SK-N-SH (cell line): ENCODE measurements at regions not wholly inside any gene's neighbourhood (a gene's known extent, or its start where the extent isn't known, plus 50 kb on each side); places are given as distances from the start of the nearest gene placed in this dataset.

Experiments
- CTCF ChIA-PET: fragments of 300-600, 350-600 bp; formaldehyde crosslinking; extraction: SDS; loops from one replicate; lab custom pipeline; 2021; lab: Yijun Ruan, JAX
- POLR2A ChIA-PET: fragments of 350-600 bp; sonication (Branson Sonifier 250); formaldehyde crosslinking; extraction: SDS; loops from one replicate; lab custom pipeline; 2020; ENCODE audit warnings: antibody characterized with exemption, inconsistent platforms; lab: Yijun Ruan, JAX
- DNase-seq: peaks from one replicate; pipeline ENCODE4 v3.0.0; 2012
- H2AFZ ChIP-seq: fragments of 200-600 bp; sonication (generic); 2 replicates; pipeline ENCODE4 v1.8.1; 2016; ENCODE audit warnings: antibody characterized with exemption, mild to moderate bottlenecking, low read depth
- H3F3A ChIP-seq: fragments of 200-600 bp; sonication (generic); replicated peaks from 2 replicates; pipeline ENCODE3; 2016; ENCODE audit warnings: antibody characterized with exemption, mild to moderate bottlenecking; ENCODE audit not compliant: insufficient read depth
- H3K27ac ChIP-seq, 2 experiments: fragments of 200-500 bp in 1 of 2; fragments of 200-600 bp in 1 of 2; sonication (Bioruptor generic) in 1 of 2; sonication (generic), shearing (Covaris generic) in 1 of 2; 2 replicates each; pipeline versions ENCODE4 v1.5.1 to v1.6.1; 2014 to 2016; ENCODE audit warnings: low read depth in 2 of 2, inconsistent platforms in 1 of 2, low read length in 1 of 2, mild to moderate bottlenecking in 1 of 2, mixed read lengths in 1 of 2
- H3K27me3 ChIP-seq: fragments of 200-600 bp; sonication (generic), shearing (Covaris generic); 2 replicates; pipeline ENCODE4 v1.6.1; 2016; ENCODE audit warnings: mixed run types; ENCODE audit not compliant: insufficient read depth
- H3K36me3 ChIP-seq, 2 experiments: fragments of 200-500 bp in 1 of 2; fragments of 200-600 bp in 1 of 2; sonication (Bioruptor generic) in 1 of 2; sonication (generic) in 1 of 2; replicated peaks in 1 of 2; 2 replicates each; pipeline versions ENCODE3 to v1.5.1; 2014 to 2016; ENCODE audit warnings: low read length in 1 of 2, mild to moderate bottlenecking in 1 of 2; ENCODE audit not compliant: insufficient read depth in 2 of 2, control insufficient read depth in 1 of 2
- H3K4me1 ChIP-seq, 2 experiments: fragments of 200-500 bp in 1 of 2; fragments of 200-600 bp in 1 of 2; sonication (Bioruptor generic) in 1 of 2; sonication (generic), shearing (Covaris generic) in 1 of 2; 2 replicates each; pipeline versions ENCODE4 v1.5.1 to v1.6.1; 2014 to 2016; ENCODE audit warnings: low read depth in 1 of 2, low read length in 1 of 2, mixed run types in 1 of 2; ENCODE audit not compliant: insufficient read depth in 2 of 2, control insufficient read depth in 1 of 2
- H3K4me2 ChIP-seq: fragments of 200-600 bp; sonication (generic), shearing (Covaris generic); 2 replicates; pipeline ENCODE4 v1.6.1; 2017; ENCODE audit warnings: mixed run types
- H3K4me3 ChIP-seq, 2 experiments: fragments of 200-500 bp in 1 of 2; fragments of 200-600 bp in 1 of 2; sonication (Bioruptor generic) in 1 of 2; sonication (generic), shearing (Covaris generic) in 1 of 2; 2 replicates each; pipeline versions ENCODE4 v1.5.1 to v1.8.1; 2014 to 2016; ENCODE audit warnings: low read depth in 2 of 2, inconsistent platforms in 1 of 2, low read length in 1 of 2, mild to moderate bottlenecking in 1 of 2, mixed read lengths in 1 of 2, moderate library complexity in 1 of 2
- H3K79me2 ChIP-seq: fragments of 200-600 bp; sonication (generic); 2 replicates; pipeline ENCODE4 v1.8.1; 2017; ENCODE audit warnings: mild to moderate bottlenecking; ENCODE audit not compliant: insufficient read depth
- H3K9ac ChIP-seq: fragments of 200-600 bp; sonication (generic); 2 replicates; pipeline ENCODE4 v1.6.1; 2017; ENCODE audit warnings: mixed run types
- H3K9me2 ChIP-seq: fragments of 200-600 bp; sonication (generic); 2 replicates; pipeline ENCODE4 v1.6.1; 2017; ENCODE audit warnings: mixed run types
- H3K9me3 ChIP-seq: fragments of 200-600 bp; sonication (generic); 2 replicates; pipeline ENCODE4 v1.6.1; 2017; ENCODE audit warnings: mixed run types, mild to moderate bottlenecking, moderate library complexity
- H4K20me1 ChIP-seq: fragments of 200-600 bp; sonication (generic); 2 replicates; pipeline ENCODE4 v1.6.1; 2017; ENCODE audit warnings: mild to moderate bottlenecking, mixed run types; ENCODE audit not compliant: insufficient read depth
- CHD2 ChIP-seq: fragments of 150-350 bp; IDR thresholded peaks from 2 replicates; pipeline ENCODE4 v1.6.1; 2018; ENCODE audit warnings: low read length; ENCODE audit not compliant: partially characterized antibody
- EZH2phosphoT487 ChIP-seq: fragments of 200-600 bp; sonication (generic); IDR thresholded peaks from 2 replicates; pipeline ENCODE4 v1.6.1; 2017; ENCODE audit warnings: low read depth, mixed run types, mild to moderate bottlenecking, antibody characterized with exemption, moderate library complexity, borderline replicate concordance
- FOSL2 ChIP-seq: IDR thresholded peaks from 2 replicates; pipeline ENCODE4 v1.4.0; 2012; ENCODE audit warnings: low read depth, mild to moderate bottlenecking, moderate library complexity, borderline replicate concordance
- FOXM1 ChIP-seq: IDR thresholded peaks from 2 replicates; pipeline ENCODE4 v1.4.0; 2012; ENCODE audit warnings: low read depth, mild to moderate bottlenecking
- GABPA ChIP-seq: IDR thresholded peaks from 2 replicates; pipeline ENCODE4 v1.4.0; 2012; ENCODE audit warnings: low read depth, mild to moderate bottlenecking
- GATA2 ChIP-seq: sonication (generic); formaldehyde crosslinking; IDR thresholded peaks from 2 replicates; pipeline ENCODE4 v1.5.0; 2020; ENCODE audit warnings: mild to moderate bottlenecking, missing genetic modification reagents
- JUND ChIP-seq: IDR thresholded peaks from 2 replicates; pipeline ENCODE4 v1.4.0; 2012
- NRF1 ChIP-seq: IDR thresholded peaks from 2 replicates; pipeline ENCODE4 v1.6.1; 2012; ENCODE audit warnings: low read depth, mild to moderate bottlenecking, low read length
- POLR2AphosphoS5 ChIP-seq: IDR thresholded peaks from 2 replicates; pipeline ENCODE4 v1.6.1; 2012; ENCODE audit warnings: low read depth, low read length
- RCOR1 ChIP-seq: fragments of 150-350 bp; IDR thresholded peaks from 2 replicates; pipeline ENCODE4 v1.6.1; 2017; ENCODE audit warnings: antibody characterized with exemption, low read length
- RFX5 ChIP-seq: IDR thresholded peaks from 2 replicates; pipeline ENCODE4 v1.6.1; 2012; ENCODE audit warnings: mild to moderate bottlenecking, improper control_type of control experiment, low read length
- RXRA ChIP-seq: IDR thresholded peaks from 2 replicates; pipeline ENCODE4 v1.4.0; 2012; ENCODE audit warnings: low read depth, mild to moderate bottlenecking, borderline replicate concordance
- SMC3 ChIP-seq: IDR thresholded peaks from 2 replicates; pipeline ENCODE4 v1.6.1; 2012; ENCODE audit warnings: low read depth, low read length, improper control_type of control experiment
- TAF1 ChIP-seq: IDR thresholded peaks from 2 replicates; pipeline ENCODE4 v1.6.1; 2012; ENCODE audit warnings: low read depth, mild to moderate bottlenecking, low read length, moderate library complexity, borderline replicate concordance
- TEAD4 ChIP-seq: IDR thresholded peaks from 2 replicates; pipeline ENCODE4 v1.4.0; 2012; ENCODE audit warnings: mild to moderate bottlenecking, borderline replicate concordance; ENCODE audit not compliant: insufficient read depth
- WGBS: methylation state at CpG from one replicate; pipeline ENCODE4 v1.1.6; 2017; ENCODE audit warnings: low lambda C conversion rate; 5-methylcytosine and 5-hydroxymethylcytosine counted together
- TF ChIP-seq, protein P1 (sequence below): IDR thresholded peaks from 2 replicates; pipeline ENCODE4 v1.4.0; 2012; ENCODE audit warnings: low read depth, borderline replicate concordance
- TF ChIP-seq, protein P2 (sequence below): IDR thresholded peaks from 2 replicates; pipeline ENCODE4 v1.4.0; 2012; ENCODE audit warnings: low read depth, borderline replicate concordance
- TF ChIP-seq, protein P3 (sequence below): IDR thresholded peaks from 2 replicates; pipeline ENCODE4; 2012
- TF ChIP-seq, protein P4 (sequence below): fragments of 200-600 bp; sonication (generic); IDR thresholded peaks from 2 replicates; pipeline ENCODE4 v1.6.1; 2017; ENCODE audit warnings: antibody characterized with exemption, mild to moderate bottlenecking, moderate library complexity

DNA sequence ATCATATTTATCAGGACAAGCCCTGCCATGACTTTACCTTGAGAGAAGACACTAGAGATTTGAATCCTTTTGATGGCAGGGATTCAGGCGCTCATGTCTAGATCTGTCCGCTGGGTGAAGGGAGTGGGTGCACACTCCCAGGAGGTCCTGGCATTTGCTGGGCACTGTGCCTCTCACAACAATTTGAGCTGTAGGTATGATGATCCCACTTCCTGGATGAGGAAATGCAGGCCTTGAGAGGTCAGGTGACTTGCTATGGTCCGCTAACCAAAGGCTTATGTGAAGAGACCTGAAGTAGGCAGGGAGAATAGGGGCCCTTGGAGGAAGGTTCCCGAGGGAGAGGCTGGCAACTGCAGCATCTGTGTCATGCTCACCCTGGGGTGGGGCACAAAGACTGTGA lies 206.1 kb downstream of the HAUS1 start:
- Histone ChIP-seq H3K27me3 (no peaks in the 10 kb centered on the region), H3K4me1 (no peaks in the 10 kb centered on the region), H3K27ac (no peak overlapping the region), H3K9ac (no peak overlapping the region), H3K36me3 (no peaks in the 10 kb centered on the region), H3K4me3 (no peak overlapping the region), H3F3A (no peaks in the 10 kb centered on the region), H3K9me3 (no peaks in the 10 kb centered on the region), H3K9me2 (no peaks in the 10 kb centered on the region), H4K20me1 (no peaks in the 10 kb centered on the region), H3K79me2 (no peaks in the 10 kb centered on the region), H2AFZ (no peak overlapping the region), H3K4me2 (no peak overlapping the region)
- TF ChIP-seq, protein P1, sequence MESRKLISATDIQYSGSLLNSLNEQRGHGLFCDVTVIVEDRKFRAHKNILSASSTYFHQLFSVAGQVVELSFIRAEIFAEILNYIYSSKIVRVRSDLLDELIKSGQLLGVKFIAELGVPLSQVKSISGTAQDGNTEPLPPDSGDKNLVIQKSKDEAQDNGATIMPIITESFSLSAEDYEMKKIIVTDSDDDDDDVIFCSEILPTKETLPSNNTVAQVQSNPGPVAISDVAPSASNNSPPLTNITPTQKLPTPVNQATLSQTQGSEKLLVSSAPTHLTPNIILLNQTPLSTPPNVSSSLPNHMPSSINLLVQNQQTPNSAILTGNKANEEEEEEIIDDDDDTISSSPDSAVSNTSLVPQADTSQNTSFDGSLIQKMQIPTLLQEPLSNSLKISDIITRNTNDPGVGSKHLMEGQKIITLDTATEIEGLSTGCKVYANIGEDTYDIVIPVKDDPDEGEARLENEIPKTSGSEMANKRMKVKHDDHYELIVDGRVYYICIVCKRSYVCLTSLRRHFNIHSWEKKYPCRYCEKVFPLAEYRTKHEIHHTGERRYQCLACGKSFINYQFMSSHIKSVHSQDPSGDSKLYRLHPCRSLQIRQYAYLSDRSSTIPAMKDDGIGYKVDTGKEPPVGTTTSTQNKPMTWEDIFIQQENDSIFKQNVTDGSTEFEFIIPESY: no peak
- TF ChIP-seq, protein P2, sequence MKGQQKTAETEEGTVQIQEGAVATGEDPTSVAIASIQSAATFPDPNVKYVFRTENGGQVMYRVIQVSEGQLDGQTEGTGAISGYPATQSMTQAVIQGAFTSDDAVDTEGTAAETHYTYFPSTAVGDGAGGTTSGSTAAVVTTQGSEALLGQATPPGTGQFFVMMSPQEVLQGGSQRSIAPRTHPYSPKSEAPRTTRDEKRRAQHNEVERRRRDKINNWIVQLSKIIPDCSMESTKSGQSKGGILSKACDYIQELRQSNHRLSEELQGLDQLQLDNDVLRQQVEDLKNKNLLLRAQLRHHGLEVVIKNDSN: no peak
- TF ChIP-seq EZH2phosphoT487: no peak
- POLR2A ChIA-PET: no interaction called here
- CTCF ChIA-PET: interaction anchor here (1.0 to 1.1 kb wide), 2 partner anchors 29 to 348 kb away, joined by 4 to 5 read pairs; no protein-coding TSS in a partner anchor
- DNase-seq: no peak
- 83% methylated on average over 4 of the region's 4 CpGs for WGBS

DNA sequence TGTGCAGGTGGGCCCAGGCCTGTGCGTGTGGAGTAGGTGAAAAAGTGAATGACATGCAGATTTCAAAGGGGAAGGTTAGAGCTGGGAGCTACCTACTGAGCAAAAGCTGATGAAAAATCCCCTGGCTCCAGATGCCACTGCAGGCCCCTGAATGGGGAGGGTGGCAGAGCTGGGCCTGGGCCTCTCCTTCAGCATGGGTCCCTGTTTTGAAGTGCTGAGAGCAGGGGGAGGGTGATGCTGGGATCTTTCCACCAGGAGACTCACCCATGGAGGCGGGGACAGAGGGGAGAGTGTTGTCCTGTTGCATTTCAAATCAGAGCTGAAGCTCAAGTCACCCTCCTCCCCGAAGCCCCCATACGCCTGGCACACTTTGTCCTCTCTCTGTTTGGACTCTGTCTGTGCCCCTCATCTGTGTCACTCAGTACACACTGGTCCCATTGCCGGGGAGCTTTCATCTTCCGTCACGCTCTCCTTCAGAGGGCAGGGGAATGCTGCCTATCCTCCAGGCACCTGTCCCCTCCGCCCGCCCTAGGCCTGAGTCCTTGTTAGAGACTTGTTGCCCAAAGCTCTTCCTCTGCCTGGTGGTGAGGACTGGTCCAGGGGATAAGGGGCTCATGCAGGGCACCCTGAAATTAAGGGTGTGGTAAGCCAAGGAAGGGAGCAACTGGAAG lies 206.6 kb downstream of the HAUS1 start:
- H3K79me2 ChIP-seq: no peaks in the 10 kb centered on the region
- no peak for TF ChIP-seq CHD2
- no peak for TF ChIP-seq POLR2AphosphoS5
- no peak for TF ChIP-seq TAF1
- TF ChIP-seq, protein P2: no peak
- TF ChIP-seq, protein P3, sequence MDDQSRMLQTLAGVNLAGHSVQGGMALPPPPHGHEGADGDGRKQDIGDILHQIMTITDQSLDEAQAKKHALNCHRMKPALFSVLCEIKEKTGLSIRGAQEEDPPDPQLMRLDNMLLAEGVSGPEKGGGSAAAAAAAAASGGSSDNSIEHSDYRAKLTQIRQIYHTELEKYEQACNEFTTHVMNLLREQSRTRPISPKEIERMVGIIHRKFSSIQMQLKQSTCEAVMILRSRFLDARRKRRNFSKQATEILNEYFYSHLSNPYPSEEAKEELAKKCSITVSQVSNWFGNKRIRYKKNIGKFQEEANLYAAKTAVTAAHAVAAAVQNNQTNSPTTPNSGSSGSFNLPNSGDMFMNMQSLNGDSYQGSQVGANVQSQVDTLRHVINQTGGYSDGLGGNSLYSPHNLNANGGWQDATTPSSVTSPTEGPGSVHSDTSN: no peak
- TF ChIP-seq, protein P4, sequence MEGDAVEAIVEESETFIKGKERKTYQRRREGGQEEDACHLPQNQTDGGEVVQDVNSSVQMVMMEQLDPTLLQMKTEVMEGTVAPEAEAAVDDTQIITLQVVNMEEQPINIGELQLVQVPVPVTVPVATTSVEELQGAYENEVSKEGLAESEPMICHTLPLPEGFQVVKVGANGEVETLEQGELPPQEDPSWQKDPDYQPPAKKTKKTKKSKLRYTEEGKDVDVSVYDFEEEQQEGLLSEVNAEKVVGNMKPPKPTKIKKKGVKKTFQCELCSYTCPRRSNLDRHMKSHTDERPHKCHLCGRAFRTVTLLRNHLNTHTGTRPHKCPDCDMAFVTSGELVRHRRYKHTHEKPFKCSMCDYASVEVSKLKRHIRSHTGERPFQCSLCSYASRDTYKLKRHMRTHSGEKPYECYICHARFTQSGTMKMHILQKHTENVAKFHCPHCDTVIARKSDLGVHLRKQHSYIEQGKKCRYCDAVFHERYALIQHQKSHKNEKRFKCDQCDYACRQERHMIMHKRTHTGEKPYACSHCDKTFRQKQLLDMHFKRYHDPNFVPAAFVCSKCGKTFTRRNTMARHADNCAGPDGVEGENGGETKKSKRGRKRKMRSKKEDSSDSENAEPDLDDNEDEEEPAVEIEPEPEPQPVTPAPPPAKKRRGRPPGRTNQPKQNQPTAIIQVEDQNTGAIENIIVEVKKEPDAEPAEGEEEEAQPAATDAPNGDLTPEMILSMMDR: no peak
- TF ChIP-seq RFX5: no peak
- no peak for TF ChIP-seq TEAD4
- no peak for TF ChIP-seq JUND
- no peak for TF ChIP-seq FOSL2
- TF ChIP-seq RCOR1: no peak
- no peak for TF ChIP-seq NRF1
- no peak for TF ChIP-seq FOXM1
- no peak for TF ChIP-seq SMC3
- no peak for TF ChIP-seq RXRA
- no peak for TF ChIP-seq EZH2phosphoT487
- no peak for TF ChIP-seq GABPA
- TF ChIP-seq GATA2 (CRISPR knock-in tag): no peak
- TF ChIP-seq, all 33 proteins: peak for 0
- no peaks in the 10 kb centered on the region for H3K36me3 ChIP-seq
- H3K27ac ChIP-seq: no peak overlapping the region
- H4K20me1 ChIP-seq: no peaks in the 10 kb centered on the region
- H3K9me2 ChIP-seq: no peaks in the 10 kb centered on the region
- no peak overlapping the region for H3K9ac ChIP-seq
- WGBS: 86% methylated on average over 9 of the region's 9 CpGs
- ChIA-PET POLR2A (interaction anchor here (1.0 kb wide), 1 partner anchor 9 kb away, joined by 3 read pairs; no protein-coding TSS in a partner anchor), CTCF (interaction anchor here (1.0 to 1.2 kb wide), 3 partner anchors 28 to 348 kb away, joined by 3 to 5 read pairs (median 4); no protein-coding TSS in a partner anchor)
- H3K4me3 ChIP-seq: no peak overlapping the region
- no peak overlapping the region for H2AFZ ChIP-seq
- no peaks in the 10 kb centered on the region for H3K9me3 ChIP-seq
- H3K4me1 ChIP-seq: no peaks in the 10 kb centered on the region
- no peaks in the 10 kb centered on the region for H3F3A ChIP-seq
- H3K27me3 ChIP-seq: no peaks in the 10 kb centered on the region
- no peak overlapping the region for H3K4me2 ChIP-seq
- no peak for DNase-seq
